RWPE2 (cell line): ENCODE measurements at regions not wholly inside any gene's neighbourhood (a gene's known extent, or its start where the extent isn't known, plus 50 kb on each side); places are given as distances from the start of the nearest gene placed in this dataset.

Source experiments
- ATAC-seq: fragments of 200-7000 bp; cut with Tn5 transposase; 3 replicates; pipeline ENCODE4 v1.9.1; 2021; ENCODE audit warnings: low read depth
- DNase-seq: peaks from one replicate; pipeline ENCODE4 v3.0.0-alpha.2; 2020; ENCODE audit warnings: low spot score
- H3K27ac ChIP-seq: fragments of 450-650 bp; 2 replicates; pipeline ENCODE4 v1.5.1; 2017; ENCODE audit warnings: mild to moderate bottlenecking; ENCODE audit not compliant: poor library complexity, severe bottlenecking
- H3K27me3 ChIP-seq: fragments of 250-450 bp; sonication (Bioruptor Pico); 2 replicates; pipeline ENCODE4 v1.5.1; 2021; ENCODE audit warnings: mild to moderate bottlenecking, moderate library complexity; ENCODE audit not compliant: insufficient read depth, poor library complexity, severe bottlenecking
- H3K36me3 ChIP-seq: fragments of 250-450 bp; sonication (Bioruptor Pico); 2 replicates; pipeline ENCODE4 v1.5.1; 2020; ENCODE audit warnings: low read depth, mild to moderate bottlenecking, moderate library complexity
- H3K4me1 ChIP-seq: fragments of 250-450 bp; sonication (Bioruptor Pico); 2 replicates; pipeline ENCODE4 v1.5.1; 2021; ENCODE audit warnings: mild to moderate bottlenecking, moderate library complexity; ENCODE audit not compliant: insufficient read depth, poor library complexity, severe bottlenecking
- H3K4me3 ChIP-seq: fragments of 250-450 bp; sonication (Bioruptor Pico); 2 replicates; pipeline ENCODE4 v1.5.1; 2021; ENCODE audit warnings: mild to moderate bottlenecking, moderate library complexity; ENCODE audit not compliant: severe bottlenecking
- H3K9me3 ChIP-seq: fragments of 250-450 bp; sonication (Bioruptor Pico); 2 replicates; pipeline ENCODE4 v1.5.1; 2021; ENCODE audit warnings: mild to moderate bottlenecking, moderate library complexity; ENCODE audit not compliant: severe bottlenecking
- TF ChIP-seq, protein P1 (sequence below): fragments of 450-650 bp; IDR thresholded peaks from one replicate; pipeline ENCODE4 v1.5.1; 2017; ENCODE audit warnings: mild to moderate bottlenecking, moderate library complexity; ENCODE audit not compliant: poor library complexity, severe bottlenecking

- Histone ChIP-seq H3K36me3 (no peaks in the 10 kb centered on the region), H3K4me3 (no peak overlapping the region), H3K9me3 (no peaks in the 10 kb centered on the region), H3K27me3 (no peaks in the 10 kb centered on the region), H3K27ac (peak overlapping the region; percentile 56), H3K4me1 (peaks cover 8% of the 10 kb centered on the region)
- TF ChIP-seq, protein P1, sequence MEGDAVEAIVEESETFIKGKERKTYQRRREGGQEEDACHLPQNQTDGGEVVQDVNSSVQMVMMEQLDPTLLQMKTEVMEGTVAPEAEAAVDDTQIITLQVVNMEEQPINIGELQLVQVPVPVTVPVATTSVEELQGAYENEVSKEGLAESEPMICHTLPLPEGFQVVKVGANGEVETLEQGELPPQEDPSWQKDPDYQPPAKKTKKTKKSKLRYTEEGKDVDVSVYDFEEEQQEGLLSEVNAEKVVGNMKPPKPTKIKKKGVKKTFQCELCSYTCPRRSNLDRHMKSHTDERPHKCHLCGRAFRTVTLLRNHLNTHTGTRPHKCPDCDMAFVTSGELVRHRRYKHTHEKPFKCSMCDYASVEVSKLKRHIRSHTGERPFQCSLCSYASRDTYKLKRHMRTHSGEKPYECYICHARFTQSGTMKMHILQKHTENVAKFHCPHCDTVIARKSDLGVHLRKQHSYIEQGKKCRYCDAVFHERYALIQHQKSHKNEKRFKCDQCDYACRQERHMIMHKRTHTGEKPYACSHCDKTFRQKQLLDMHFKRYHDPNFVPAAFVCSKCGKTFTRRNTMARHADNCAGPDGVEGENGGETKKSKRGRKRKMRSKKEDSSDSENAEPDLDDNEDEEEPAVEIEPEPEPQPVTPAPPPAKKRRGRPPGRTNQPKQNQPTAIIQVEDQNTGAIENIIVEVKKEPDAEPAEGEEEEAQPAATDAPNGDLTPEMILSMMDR, result no peak
- ATAC-seq, result no peak
- no peak for DNase-seq
These were observed 245.7 kb downstream of the FAM43A start for GRCh38 chr3:194931347-194931746.

- Histone ChIP-seq H3K36me3 (no peaks in the 10 kb centered on the region), H3K4me3 (no peak overlapping the region), H3K4me1 (peaks cover 8% of the 10 kb centered on the region), H3K27me3 (no peaks in the 10 kb centered on the region), H3K27ac (no peak overlapping the region), H3K9me3 (no peaks in the 10 kb centered on the region)
- no peak for ATAC-seq
- DNase-seq, result no peak
- TF ChIP-seq, protein P1, result no peak
These were observed 246.2 kb downstream of the FAM43A start for GRCh38 chr3:194931865-194932264.

- H3K9me3 ChIP-seq, result no peaks in the 10 kb centered on the region
- no peak for ATAC-seq
- H3K27me3 ChIP-seq, result no peaks in the 10 kb centered on the region
- no peak for DNase-seq
- H3K4me1 ChIP-seq, result peaks cover 8% of the 10 kb centered on the region
- H3K27ac ChIP-seq, result no peak overlapping the region
- TF ChIP-seq, protein P1, result no peak
- no peaks in the 10 kb centered on the region for H3K36me3 ChIP-seq
- H3K4me3 ChIP-seq, result no peak overlapping the region
These were observed 247.8 kb downstream of the FAM43A start for GRCh38 chr3:194933465-194933864.

GRCh38 chr3:194935061-194935460 lies 249.4 kb downstream of the FAM43A start:
- DNase-seq (no peak), ATAC-seq (no peak)
- H3K27me3 ChIP-seq, result no peaks in the 10 kb centered on the region
- peaks cover 8% of the 10 kb centered on the region for H3K4me1 ChIP-seq
- TF ChIP-seq, protein P1, result no peak
- H3K27ac ChIP-seq, result no peak overlapping the region
- H3K36me3 ChIP-seq, result no peaks in the 10 kb centered on the region
- no peaks in the 10 kb centered on the region for H3K9me3 ChIP-seq
- H3K4me3 ChIP-seq, result no peak overlapping the region

DNA sequence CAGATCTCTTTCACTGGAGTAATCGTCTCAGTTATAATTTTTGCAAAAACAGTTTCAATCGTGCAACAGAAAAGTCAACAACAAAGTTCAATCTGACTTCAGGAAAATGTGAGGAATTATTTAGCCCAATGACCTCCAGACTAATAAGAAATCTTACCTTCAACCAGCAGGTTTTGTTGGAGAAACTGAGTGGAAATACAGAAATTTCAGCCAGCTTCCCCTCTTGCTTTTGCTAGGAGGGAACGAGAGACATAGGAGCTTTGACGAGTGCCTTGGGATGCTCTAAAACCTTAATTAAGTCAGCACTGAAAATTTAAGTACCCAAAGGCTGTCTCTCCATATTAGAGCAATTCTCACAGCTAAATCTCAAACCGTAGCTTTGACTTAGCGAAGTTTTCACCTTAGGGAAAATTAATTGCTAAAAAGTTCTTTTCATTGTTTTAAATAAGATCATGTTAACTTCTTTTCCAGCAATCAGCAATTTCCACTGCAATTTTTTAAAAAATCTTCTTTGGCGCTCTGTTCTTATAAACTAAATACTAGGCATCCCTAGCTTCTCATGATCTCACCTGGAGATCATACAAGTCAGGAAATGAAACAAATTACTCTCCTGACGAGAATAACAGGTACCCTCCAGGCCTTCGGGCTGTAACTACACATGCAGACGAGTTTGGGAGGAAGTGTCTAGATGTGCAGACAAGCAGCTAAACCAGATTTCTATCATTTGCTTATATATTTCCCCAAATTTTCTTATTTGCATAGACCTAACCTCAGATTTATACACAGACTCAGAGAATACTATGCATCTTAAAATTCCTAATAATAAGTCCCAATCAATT lies 250.2 kb downstream of the FAM43A start:
- DNase-seq, result no peak

More for the DNA sequence above, 250.2 kb downstream of the FAM43A start:
- H3K9me3 ChIP-seq, result no peaks in the 10 kb centered on the region
- no peak overlapping the region for H3K4me3 ChIP-seq
- H3K27ac ChIP-seq, result no peak overlapping the region
- ATAC-seq, result no peak
- TF ChIP-seq, protein P1, result no peak
- no peaks in the 10 kb centered on the region for H3K36me3 ChIP-seq
- H3K4me1 ChIP-seq, result peaks cover 3% of the 10 kb centered on the region
- H3K27me3 ChIP-seq, result no peaks in the 10 kb centered on the region
